B cell (primary cell): ENCODE measurements at regions not wholly inside any gene's neighbourhood (a gene's known extent, or its start where the extent isn't known, plus 50 kb on each side); places are given as distances from the start of the nearest gene placed in this dataset.
"Not testable (repeated sequence)": the region's sequence is repeated elsewhere in the genome, so short reads cannot be mapped to it uniquely, and the experiment has no call there.

Source experiments
- ATAC-seq: fragments of 200-7000 bp; cut with Tn5 transposase; one replicate; pipeline ENCODE4 v1.10.0; 2021; ENCODE audit warnings: low read depth, mild to moderate bottlenecking, moderate number of reproducible peaks, moderate library complexity
- CTCF ChIA-PET: fragments of 350-600 bp; sonication (Branson Sonifier 250); formaldehyde crosslinking; loops from one replicate; lab custom pipeline; 2021; ENCODE audit warnings: antibody characterized with exemption, inconsistent platforms; lab: Charles Lee
- POLR2A ChIA-PET: fragments of 350-600 bp; sonication (Branson Sonifier 250); formaldehyde crosslinking; loops from one replicate; lab custom pipeline; 2021; ENCODE audit warnings: antibody characterized with exemption; lab: Charles Lee
- DNase-seq: peaks from one replicate; pipeline ENCODE4 v3.0.0; 2013
- H2AFZ ChIP-seq: 2 replicates; pipeline ENCODE4 v1.6.1; 2012; ENCODE audit warnings: mild to moderate bottlenecking, low read depth, low read length; ENCODE audit not compliant: insufficient read depth, poor library complexity, severe bottlenecking
- H3K27ac ChIP-seq, 2 donors: 1 replicate in 1 of 2; 2 replicates in 1 of 2; pipeline ENCODE4 v1.5.1; 2012 to 2013; ENCODE audit warnings: low read length in 2 of 2, mild to moderate bottlenecking in 2 of 2, moderate library complexity in 1 of 2
- H3K27me3 ChIP-seq, 4 experiments: fragments of 200-600 bp in 1 of 4; sonication (generic) in 1 of 4; replicated peaks in 1 of 4; 1 replicate in 2 of 4; 2 replicates in 2 of 4; pipeline versions ENCODE4 v1.6.1 to v1.7.0; 2013 to 2016; ENCODE audit warnings: low read length in 3 of 4, mild to moderate bottlenecking in 2 of 4, mixed read lengths in 1 of 4, moderate library complexity in 1 of 4; ENCODE audit not compliant: insufficient read depth in 4 of 4, control insufficient read depth in 3 of 4; ENCODE audit errors: control extremely low read depth in 1 of 4
- H3K36me3 ChIP-seq, 2 experiments: replicated peaks in 1 of 2; 1 replicate in 1 of 2; 2 replicates in 1 of 2; pipeline versions ENCODE4 v1.6.1 to v1.7.1; 2013; ENCODE audit warnings: low read length in 1 of 2; ENCODE audit not compliant: insufficient read depth in 2 of 2, control insufficient read depth in 1 of 2; ENCODE audit errors: control extremely low read depth in 1 of 2, extremely low read depth in 1 of 2
- H3K4me1 ChIP-seq, 2 donors: fragments of 200-600 bp in 1 of 2; sonication (generic) in 1 of 2; 1 replicate in 1 of 2; 2 replicates in 1 of 2; pipeline versions ENCODE4 v1.5.1 to v1.6.1; 2013 to 2017; ENCODE audit warnings: low read length in 2 of 2; ENCODE audit not compliant: control insufficient read depth in 2 of 2, insufficient read depth in 2 of 2
- H3K4me2 ChIP-seq: replicated peaks from 2 replicates; pipeline ENCODE3; 2012; ENCODE audit warnings: mild to moderate bottlenecking, low read depth, low read length; ENCODE audit not compliant: poor library complexity, severe bottlenecking
- H3K4me3 ChIP-seq, 5 experiments: fragments of 200-600 bp in 1 of 5; sonication (generic) in 1 of 5; 1 replicate in 3 of 5; 2 replicates in 2 of 5; pipeline versions ENCODE4 v1.5.1 to v1.7.0; 2011 to 2016; ENCODE audit warnings: low read length in 4 of 5, mild to moderate bottlenecking in 4 of 5, low read depth in 2 of 5, control low read depth in 1 of 5, moderate library complexity in 1 of 5; ENCODE audit not compliant: insufficient read depth in 1 of 5; ENCODE audit errors: control extremely low read depth in 1 of 5, extremely low read depth in 1 of 5
- H3K79me2 ChIP-seq: fragments of 200-600 bp; sonication (generic); one replicate; pipeline ENCODE4 v1.6.0; 2016; ENCODE audit warnings: low read length; ENCODE audit not compliant: control insufficient read depth, insufficient read depth
- H3K9ac ChIP-seq: fragments of 200-600 bp; sonication (generic); 2 replicates; pipeline ENCODE4 v1.6.1; 2017; ENCODE audit warnings: mild to moderate bottlenecking, low read length, moderate library complexity
- H3K9me3 ChIP-seq, 3 donors: one replicate each; pipeline versions ENCODE4 v1.6.1 to v1.7.1; 2013; ENCODE audit warnings: low read length in 2 of 3; ENCODE audit not compliant: control insufficient read depth in 2 of 3, insufficient read depth in 1 of 3; ENCODE audit errors: control extremely low read depth in 1 of 3
- H4K20me1 ChIP-seq: 2 replicates; pipeline ENCODE4 v1.6.0; 2012; ENCODE audit warnings: mild to moderate bottlenecking, low read length; ENCODE audit not compliant: insufficient read depth, control insufficient read depth, poor library complexity, severe bottlenecking
- H3K27ac Mint-ChIP-seq: one replicate; pipeline ENCODE4 v1.8.0; 2021; ENCODE audit warnings: mixed read lengths
- H3K27me3 Mint-ChIP-seq: one replicate; pipeline ENCODE4 v1.8.0; 2021; ENCODE audit warnings: mixed read lengths
- H3K4me1 Mint-ChIP-seq: one replicate; pipeline ENCODE4 v1.8.0; 2021; ENCODE audit warnings: mixed read lengths
- H3K4me3 Mint-ChIP-seq: one replicate; pipeline ENCODE4 v1.8.0; 2021; ENCODE audit warnings: mixed read lengths
- H3K9me3 Mint-ChIP-seq: one replicate; pipeline ENCODE4 v1.8.0; 2022; ENCODE audit warnings: mixed read lengths; ENCODE audit not compliant: insufficient read depth
- CTCF ChIP-seq: fragments of 200-600 bp; IDR thresholded peaks from one replicate; pipeline ENCODE4 v1.8.0; 2022; ENCODE audit warnings: antibody characterized with exemption, mild to moderate bottlenecking
- EZH2 ChIP-seq: IDR thresholded peaks from 2 replicates; pipeline ENCODE4 v1.6.1; 2012; ENCODE audit warnings: borderline replicate concordance, low read depth, mild to moderate bottlenecking, moderate library complexity, low read length; ENCODE audit not compliant: insufficient read depth, poor library complexity, severe bottlenecking
- WGBS: methylation state at CpG from one replicate; pipeline ENCODE4 v1.1.5; 2013; ENCODE audit warnings: missing lambda C conversion rate; ENCODE audit not compliant: insufficient coverage; 5-methylcytosine and 5-hydroxymethylcytosine counted together
- intact Hi-C: fragments of 100-400 bp; cut with micrococcal nuclease; formaldehyde crosslinking; loops from one replicate; pipeline ENCODE4 v1.10.0; 2022

GRCh38 chr2:187610450-187610849 lies 56.2 kb upstream of the TFPI start:
- H3K4me1 ChIP-seq, POLR2A ChIA-PET, H3K4me3 ChIP-seq, CTCF ChIA-PET, DNase-seq, H3K27me3 Mint-ChIP-seq, H3K79me2 ChIP-seq, H3K36me3 ChIP-seq, H3K27ac ChIP-seq, H3K27ac Mint-ChIP-seq, H3K4me1 Mint-ChIP-seq, H3K4me3 Mint-ChIP-seq, H4K20me1 ChIP-seq, H3K9ac ChIP-seq, ATAC-seq, H3K27me3 ChIP-seq, H2AFZ ChIP-seq, H3K4me2 ChIP-seq, H3K9me3 Mint-ChIP-seq, intact Hi-C loops, H3K9me3 ChIP-seq: not testable (repeated sequence)
- no CpG with 5 or more reads among the region's 2 CpGs for WGBS

GRCh38 chr2:187612857-187613256 lies 58.6 kb upstream of the TFPI start:
- Mint-ChIP-seq H3K27me3 (no peaks in the 10 kb centered on the region), H3K4me3 (no peak overlapping the region), H3K9me3 (no peaks in the 10 kb centered on the region), H3K27ac (no peak overlapping the region), H3K4me1 (no peaks in the 10 kb centered on the region)
- ChIA-PET CTCF (no interaction called here), POLR2A (no interaction called here)
- no peak for DNase-seq
- WGBS = no CpG with 5 or more reads among the region's 1 CpG
- Histone ChIP-seq H3K4me1 (no peaks in the 10 kb centered on the region), H3K36me3 (no peaks in the 10 kb centered on the region), H3K9ac (no peak overlapping the region), H3K9me3 (no peaks in the 10 kb centered on the region), H3K27ac (no peak overlapping the region), H4K20me1 (no peaks in the 10 kb centered on the region), H3K79me2 (no peaks in the 10 kb centered on the region), H3K27me3 (no peaks in the 10 kb centered on the region), H2AFZ (no peak overlapping the region), H3K4me2 (no peak overlapping the region), H3K4me3 (no peak overlapping the region)
- ATAC-seq = no peak
- TF ChIP-seq CTCF = no peak
- no peak for TF ChIP-seq EZH2
- intact Hi-C loops = no loop called here
